GM23338 (cell line): ENCODE measurements at regions not wholly inside any gene's neighbourhood (a gene's known extent, or its start where the extent isn't known, plus 50 kb on each side); places are given as distances from the start of the nearest gene placed in this dataset.

ENCODE experiments used
- ATAC-seq: fragments of 200-7000 bp; cut with Tn5 transposase; 3 replicates; pipeline ENCODE4 v1.9.1; 2020
- DNase-seq: peaks from one replicate; pipeline ENCODE4 v3.0.0-alpha.2; 2015; ENCODE audit warnings: low spot score
- H2AFZ ChIP-seq: fragments of 200-600 bp; sonication (generic); 2 replicates; pipeline ENCODE4 v1.8.0; 2016; ENCODE audit warnings: antibody characterized with exemption, mild to moderate bottlenecking, moderate library complexity
- H3F3A ChIP-seq: fragments of 200-600 bp; sonication (generic); replicated peaks from 2 replicates; pipeline ENCODE4 v1.8.0; 2017; ENCODE audit warnings: antibody characterized with exemption, mixed run types, low read depth
- H3K27ac ChIP-seq: fragments of 200-600 bp; sonication (generic); 2 replicates; pipeline ENCODE4 v1.6.1; 2016; ENCODE audit warnings: low read depth
- H3K27me3 ChIP-seq: fragments of 200-600 bp; sonication (generic); 2 replicates; pipeline ENCODE4 v1.8.0; 2016; ENCODE audit warnings: mild to moderate bottlenecking, mixed run types, moderate library complexity; ENCODE audit not compliant: insufficient read depth
- H3K36me3 ChIP-seq: fragments of 200-600 bp; sonication (generic); 2 replicates; pipeline ENCODE4 v1.8.0; 2016; ENCODE audit warnings: mild to moderate bottlenecking; ENCODE audit not compliant: insufficient read depth
- H3K4me1 ChIP-seq: fragments of 200-600 bp; sonication (generic); 2 replicates; pipeline ENCODE4 v1.8.0; 2016; ENCODE audit warnings: mild to moderate bottlenecking, moderate library complexity; ENCODE audit not compliant: insufficient read depth
- H3K4me2 ChIP-seq: fragments of 200-600 bp; sonication (generic); 2 replicates; pipeline ENCODE4 v1.7.1; 2017; ENCODE audit warnings: mixed run types
- H3K4me3 ChIP-seq: fragments of 200-600 bp; sonication (generic); 2 replicates; pipeline ENCODE4 v1.6.1; 2016; ENCODE audit warnings: mixed run types
- H3K79me2 ChIP-seq: fragments of 200-600 bp; sonication (generic); replicated peaks from 2 replicates; pipeline ENCODE4 v1.8.0; 2017; ENCODE audit warnings: mild to moderate bottlenecking; ENCODE audit not compliant: insufficient read depth
- H3K9me2 ChIP-seq: fragments of 200-600 bp; sonication (generic); 2 replicates; pipeline ENCODE4 v1.8.0; 2017; ENCODE audit not compliant: insufficient read depth
- H4K20me1 ChIP-seq: fragments of 200-600 bp; sonication (generic); replicated peaks from 2 replicates; pipeline ENCODE4 v1.8.0; 2017; ENCODE audit warnings: mild to moderate bottlenecking; ENCODE audit not compliant: insufficient read depth
- H3K27ac Mint-ChIP-seq: 2 replicates; pipeline ENCODE4 v1.8.0; 2020; ENCODE audit warnings: inconsistent platforms, mild to moderate bottlenecking, moderate library complexity, mixed read lengths
- H3K27me3 Mint-ChIP-seq: 3 replicates; pipeline ENCODE4 v1.8.0; 2022; ENCODE audit warnings: low read depth, mild to moderate bottlenecking, moderate library complexity, mixed read lengths, inconsistent platforms; ENCODE audit not compliant: insufficient read depth, poor library complexity
- H3K36me3 Mint-ChIP-seq: 3 replicates; pipeline ENCODE4 v1.8.0; 2021; ENCODE audit warnings: low read depth, mild to moderate bottlenecking, inconsistent platforms, moderate library complexity, mixed read lengths
- H3K4me1 Mint-ChIP-seq: 3 replicates; pipeline ENCODE4 v1.8.0; 2020; ENCODE audit warnings: mild to moderate bottlenecking, inconsistent platforms, mixed read lengths
- H3K4me3 Mint-ChIP-seq: 3 replicates; pipeline ENCODE4 v1.8.0; 2021; ENCODE audit warnings: moderate library complexity, mild to moderate bottlenecking, inconsistent platforms, mixed read lengths
- H3K9me3 Mint-ChIP-seq: 3 replicates; pipeline ENCODE4 v1.8.0; 2020; ENCODE audit warnings: moderate library complexity, mild to moderate bottlenecking, inconsistent platforms, mixed read lengths
- ETS1 ChIP-seq: IDR thresholded peaks from 2 replicates; pipeline ENCODE4 v1.6.1; 2016; ENCODE audit warnings: antibody characterized with exemption
- EZH2 ChIP-seq: fragments of 200-600 bp; sonication (generic); IDR thresholded peaks from one replicate; pipeline ENCODE4 v1.8.0; 2017; ENCODE audit warnings: antibody characterized with exemption, mild to moderate bottlenecking, low read depth; ENCODE audit not compliant: unreplicated experiment
- EZH2phosphoT487 ChIP-seq: fragments of 200-600 bp; sonication (generic); IDR thresholded peaks from one replicate; pipeline ENCODE4 v1.8.1; 2018; ENCODE audit warnings: antibody characterized with exemption; ENCODE audit not compliant: unreplicated experiment
- JUNB ChIP-seq: IDR thresholded peaks from one replicate; pipeline ENCODE4 v1.6.1; 2016; ENCODE audit warnings: antibody characterized with exemption; ENCODE audit not compliant: unreplicated experiment
- NANOG ChIP-seq: IDR thresholded peaks from 2 replicates; pipeline ENCODE4 v1.6.1; 2016; ENCODE audit warnings: antibody characterized with exemption, borderline replicate concordance
- STAT1 ChIP-seq: IDR thresholded peaks from one replicate; pipeline ENCODE4 v1.6.1; 2016; ENCODE audit warnings: antibody characterized with exemption; ENCODE audit not compliant: unreplicated experiment
- ZNF331 ChIP-seq: fragments of 250-450 bp; sonication (Bioruptor Pico); IDR thresholded peaks from 2 replicates; pipeline ENCODE4 v1.5.0; 2020; ENCODE audit warnings: low read depth, mild to moderate bottlenecking, moderate library complexity
- ZNF462 ChIP-seq: fragments of 250-450 bp; sonication (Bioruptor Pico); IDR thresholded peaks from 2 replicates; pipeline ENCODE4 v1.5.0; 2020; ENCODE audit warnings: mild to moderate bottlenecking, moderate library complexity
- TF ChIP-seq, protein P1 (sequence below), 2 experiments: fragments of 200-600 bp in 1 of 2; sonication (generic) in 1 of 2; conservative IDR thresholded peaks; 2 replicates each; pipeline versions ENCODE4 v1.5.1 to v1.6.1; 2016 to 2017; ENCODE audit warnings: antibody characterized with exemption in 2 of 2, low read depth in 2 of 2, mild to moderate bottlenecking in 2 of 2, moderate library complexity in 1 of 2
- TF ChIP-seq, protein P2 (sequence below): IDR thresholded peaks from one replicate; pipeline ENCODE4 v1.6.1; 2018; ENCODE audit warnings: antibody characterized with exemption; ENCODE audit not compliant: unreplicated experiment

- TF ChIP-seq, protein P1, sequence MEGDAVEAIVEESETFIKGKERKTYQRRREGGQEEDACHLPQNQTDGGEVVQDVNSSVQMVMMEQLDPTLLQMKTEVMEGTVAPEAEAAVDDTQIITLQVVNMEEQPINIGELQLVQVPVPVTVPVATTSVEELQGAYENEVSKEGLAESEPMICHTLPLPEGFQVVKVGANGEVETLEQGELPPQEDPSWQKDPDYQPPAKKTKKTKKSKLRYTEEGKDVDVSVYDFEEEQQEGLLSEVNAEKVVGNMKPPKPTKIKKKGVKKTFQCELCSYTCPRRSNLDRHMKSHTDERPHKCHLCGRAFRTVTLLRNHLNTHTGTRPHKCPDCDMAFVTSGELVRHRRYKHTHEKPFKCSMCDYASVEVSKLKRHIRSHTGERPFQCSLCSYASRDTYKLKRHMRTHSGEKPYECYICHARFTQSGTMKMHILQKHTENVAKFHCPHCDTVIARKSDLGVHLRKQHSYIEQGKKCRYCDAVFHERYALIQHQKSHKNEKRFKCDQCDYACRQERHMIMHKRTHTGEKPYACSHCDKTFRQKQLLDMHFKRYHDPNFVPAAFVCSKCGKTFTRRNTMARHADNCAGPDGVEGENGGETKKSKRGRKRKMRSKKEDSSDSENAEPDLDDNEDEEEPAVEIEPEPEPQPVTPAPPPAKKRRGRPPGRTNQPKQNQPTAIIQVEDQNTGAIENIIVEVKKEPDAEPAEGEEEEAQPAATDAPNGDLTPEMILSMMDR (conservative IDR thresholded peaks at IDR 0.05; ENCODE audit: low read depth in 2 of 2), result no peak
- TF ChIP-seq EZH2phosphoT487 (no peak), EZH2 (no peak)
Observed at GRCh38 chr4:100261346-100261745, 71.1 kb upstream of the DDIT4L start (continued).

DNA sequence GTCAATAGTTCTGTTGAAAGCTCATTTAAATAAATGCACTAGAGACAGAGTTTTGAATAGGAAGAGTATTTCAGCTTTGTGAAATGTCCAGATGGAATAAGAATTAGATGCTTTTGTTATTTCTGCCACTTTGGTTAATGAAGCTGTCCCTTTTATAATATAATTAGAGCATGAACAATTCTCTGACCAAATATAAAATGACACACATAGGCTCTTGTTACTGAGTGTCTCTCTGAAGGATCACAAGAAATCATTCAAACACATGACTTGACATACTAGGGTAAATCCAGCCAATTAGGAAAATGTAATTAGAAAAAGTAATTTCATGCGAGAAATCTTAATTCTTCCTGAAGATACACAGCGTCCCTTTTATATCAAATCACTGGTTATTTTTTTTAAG, 68.4 kb upstream of the DDIT4L start:
- H3K4me2 ChIP-seq, result no peak overlapping the region
- H3K4me3 ChIP-seq, result no peak overlapping the region
- Mint-ChIP-seq H3K36me3 (no peaks in the 10 kb centered on the region), H3K27me3 (no peaks in the 10 kb centered on the region), H3K4me3 (no peak overlapping the region), H3K4me1 (peaks cover 8% of the 10 kb centered on the region; the same call in 2 of the 3 replicates), H3K9me3 (peaks cover 2% of the 10 kb centered on the region; the same call in 1 of the 3 replicates), H3K27ac (no peak overlapping the region)
- no peaks in the 10 kb centered on the region for H3K36me3 ChIP-seq
- H2AFZ ChIP-seq, result no peak overlapping the region
- H3F3A ChIP-seq, result no peaks in the 10 kb centered on the region
- no peaks in the 10 kb centered on the region for H4K20me1 ChIP-seq
- H3K79me2 ChIP-seq, result no peaks in the 10 kb centered on the region
- H3K27me3 ChIP-seq, result no peaks in the 10 kb centered on the region
- H3K27ac ChIP-seq, result no peak overlapping the region
- H3K9me2 ChIP-seq, result 0 out of 2 replicates have a peak, but pooled peaks cover 7% of the 10 kb centered on the region
- DNase-seq (no peak), ATAC-seq (no peak)
- H3K4me1 ChIP-seq, result peaks cover 7% of the 10 kb centered on the region; the same call in 1 of the 2 replicates
- no peak for TF ChIP-seq ETS1
- TF ChIP-seq, protein P1 (conservative IDR thresholded peaks at IDR 0.05; ENCODE audit: low read depth in 2 of 2), result no peak
- no peak for TF ChIP-seq EZH2phosphoT487
- TF ChIP-seq STAT1, result no peak
- TF ChIP-seq ZNF462 (CRISPR knock-in tag), result no peak
- no peak for TF ChIP-seq NANOG
- TF ChIP-seq, protein P2, sequence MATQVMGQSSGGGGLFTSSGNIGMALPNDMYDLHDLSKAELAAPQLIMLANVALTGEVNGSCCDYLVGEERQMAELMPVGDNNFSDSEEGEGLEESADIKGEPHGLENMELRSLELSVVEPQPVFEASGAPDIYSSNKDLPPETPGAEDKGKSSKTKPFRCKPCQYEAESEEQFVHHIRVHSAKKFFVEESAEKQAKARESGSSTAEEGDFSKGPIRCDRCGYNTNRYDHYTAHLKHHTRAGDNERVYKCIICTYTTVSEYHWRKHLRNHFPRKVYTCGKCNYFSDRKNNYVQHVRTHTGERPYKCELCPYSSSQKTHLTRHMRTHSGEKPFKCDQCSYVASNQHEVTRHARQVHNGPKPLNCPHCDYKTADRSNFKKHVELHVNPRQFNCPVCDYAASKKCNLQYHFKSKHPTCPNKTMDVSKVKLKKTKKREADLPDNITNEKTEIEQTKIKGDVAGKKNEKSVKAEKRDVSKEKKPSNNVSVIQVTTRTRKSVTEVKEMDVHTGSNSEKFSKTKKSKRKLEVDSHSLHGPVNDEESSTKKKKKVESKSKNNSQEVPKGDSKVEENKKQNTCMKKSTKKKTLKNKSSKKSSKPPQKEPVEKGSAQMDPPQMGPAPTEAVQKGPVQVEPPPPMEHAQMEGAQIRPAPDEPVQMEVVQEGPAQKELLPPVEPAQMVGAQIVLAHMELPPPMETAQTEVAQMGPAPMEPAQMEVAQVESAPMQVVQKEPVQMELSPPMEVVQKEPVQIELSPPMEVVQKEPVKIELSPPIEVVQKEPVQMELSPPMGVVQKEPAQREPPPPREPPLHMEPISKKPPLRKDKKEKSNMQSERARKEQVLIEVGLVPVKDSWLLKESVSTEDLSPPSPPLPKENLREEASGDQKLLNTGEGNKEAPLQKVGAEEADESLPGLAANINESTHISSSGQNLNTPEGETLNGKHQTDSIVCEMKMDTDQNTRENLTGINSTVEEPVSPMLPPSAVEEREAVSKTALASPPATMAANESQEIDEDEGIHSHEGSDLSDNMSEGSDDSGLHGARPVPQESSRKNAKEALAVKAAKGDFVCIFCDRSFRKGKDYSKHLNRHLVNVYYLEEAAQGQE, result no peak
- TF ChIP-seq JUNB, result no peak
- TF ChIP-seq ZNF331, result no peak
